AG09309 (cell line): ENCODE measurements at regions not wholly inside any gene's neighbourhood (a gene's known extent, or its start where the extent isn't known, plus 50 kb on each side); places are given as distances from the start of the nearest gene placed in this dataset.

ENCODE experiments used
- DNase-seq: peaks from one replicate; pipeline ENCODE4 v3.0.0-alpha.2; 2010; ENCODE audit warnings: low read depth
- H3K4me3 ChIP-seq: 2 replicates; pipeline ENCODE4 v1.5.1; 2011; ENCODE audit warnings: mild to moderate bottlenecking, low read depth, low read length, moderate library complexity; ENCODE audit not compliant: control insufficient read depth
- TF ChIP-seq, protein P1 (sequence below): IDR thresholded peaks from 2 replicates; pipeline ENCODE4 v1.5.1; 2011; ENCODE audit warnings: mild to moderate bottlenecking, low read depth, low read length, inconsistent platforms; ENCODE audit not compliant: insufficient read depth, control insufficient read depth; ENCODE audit errors: missing control alignments

DNA sequence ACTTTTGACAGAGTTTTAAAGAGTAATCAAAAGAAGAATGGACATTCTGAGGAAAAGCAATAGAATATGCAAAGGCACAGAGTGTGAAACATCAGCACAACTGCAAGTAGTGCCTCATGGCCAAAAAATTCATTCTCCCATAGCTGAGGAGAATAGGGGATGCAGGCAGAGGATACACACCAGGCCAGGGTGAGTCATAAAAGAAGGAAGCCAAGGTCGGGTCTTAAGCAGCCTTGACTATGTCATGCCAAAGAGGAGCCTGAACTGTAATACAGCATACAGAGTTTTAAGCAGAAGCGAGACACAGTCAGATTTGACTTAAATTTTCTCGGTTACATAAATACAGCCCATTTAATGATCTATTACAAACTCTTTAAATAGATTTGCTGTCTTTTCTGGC lies 165.0 kb downstream of the LNPK start:
- no peak overlapping the region for H3K4me3 ChIP-seq
- TF ChIP-seq, protein P1, sequence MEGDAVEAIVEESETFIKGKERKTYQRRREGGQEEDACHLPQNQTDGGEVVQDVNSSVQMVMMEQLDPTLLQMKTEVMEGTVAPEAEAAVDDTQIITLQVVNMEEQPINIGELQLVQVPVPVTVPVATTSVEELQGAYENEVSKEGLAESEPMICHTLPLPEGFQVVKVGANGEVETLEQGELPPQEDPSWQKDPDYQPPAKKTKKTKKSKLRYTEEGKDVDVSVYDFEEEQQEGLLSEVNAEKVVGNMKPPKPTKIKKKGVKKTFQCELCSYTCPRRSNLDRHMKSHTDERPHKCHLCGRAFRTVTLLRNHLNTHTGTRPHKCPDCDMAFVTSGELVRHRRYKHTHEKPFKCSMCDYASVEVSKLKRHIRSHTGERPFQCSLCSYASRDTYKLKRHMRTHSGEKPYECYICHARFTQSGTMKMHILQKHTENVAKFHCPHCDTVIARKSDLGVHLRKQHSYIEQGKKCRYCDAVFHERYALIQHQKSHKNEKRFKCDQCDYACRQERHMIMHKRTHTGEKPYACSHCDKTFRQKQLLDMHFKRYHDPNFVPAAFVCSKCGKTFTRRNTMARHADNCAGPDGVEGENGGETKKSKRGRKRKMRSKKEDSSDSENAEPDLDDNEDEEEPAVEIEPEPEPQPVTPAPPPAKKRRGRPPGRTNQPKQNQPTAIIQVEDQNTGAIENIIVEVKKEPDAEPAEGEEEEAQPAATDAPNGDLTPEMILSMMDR, result no peak
- peak; percentile 67 for DNase-seq

DNA sequence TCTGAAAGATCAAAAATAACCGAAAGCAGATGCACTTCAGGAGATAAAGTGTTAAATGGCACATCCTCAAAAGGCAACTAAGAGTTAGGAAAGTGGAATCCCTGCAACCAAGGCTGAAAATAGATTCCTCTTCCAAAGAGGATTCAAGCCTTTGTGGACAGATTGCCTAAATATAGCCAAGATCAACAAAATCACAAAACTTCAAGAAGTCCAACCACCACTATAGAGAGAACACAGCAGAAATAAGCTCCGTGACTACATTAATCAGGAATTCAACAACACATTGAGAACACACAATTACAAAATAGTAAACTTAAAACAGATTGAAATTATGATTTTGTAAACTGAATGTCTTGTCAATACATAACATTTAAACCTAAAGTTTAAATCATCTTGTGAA lies 165.7 kb downstream of the LNPK start:
- no peak overlapping the region for H3K4me3 ChIP-seq
- TF ChIP-seq, protein P1, result no peak
- DNase-seq, result no peak

DNA sequence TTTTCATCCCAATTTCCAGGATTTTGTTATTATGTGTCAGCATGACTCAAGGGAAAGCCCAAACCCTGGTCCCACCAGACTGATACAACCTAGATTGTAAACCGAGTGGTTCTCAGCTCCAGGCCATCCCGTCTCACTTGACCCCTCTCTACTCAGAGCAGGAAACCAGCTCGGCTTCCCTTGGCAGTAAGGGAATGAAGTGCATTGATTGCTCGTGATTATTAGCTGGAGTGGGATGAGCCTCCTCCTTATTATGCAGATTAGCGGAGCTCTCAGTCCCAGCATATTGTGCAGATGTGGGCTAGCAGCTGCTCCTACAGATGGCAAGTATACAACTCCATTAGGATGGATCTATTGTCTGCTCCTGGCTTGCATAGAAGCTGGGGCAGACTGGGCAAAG lies 167.6 kb downstream of the LNPK start:
- H3K4me3 ChIP-seq, result no peak overlapping the region
- TF ChIP-seq, protein P1, result no peak
- DNase-seq, result no peak

DNA sequence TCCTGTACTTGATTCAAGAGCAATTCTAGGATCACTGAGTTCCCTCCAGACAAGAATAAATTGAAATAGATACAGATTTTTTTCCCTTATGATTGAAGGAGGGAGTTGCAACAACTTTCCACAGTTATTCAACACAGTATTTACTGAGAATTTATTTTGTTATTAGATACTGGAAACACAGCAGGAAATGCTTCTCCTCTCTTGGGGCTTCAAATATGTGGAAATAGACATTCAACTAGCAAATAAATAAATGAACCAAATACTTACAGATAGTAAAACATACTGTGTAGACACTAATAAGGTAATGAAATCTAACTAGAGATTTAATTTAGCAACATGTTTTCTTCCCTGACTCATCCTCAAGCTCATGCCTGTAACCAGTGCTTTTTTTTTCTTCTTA lies 169.2 kb downstream of the LNPK start:
- TF ChIP-seq, protein P1, result no peak
- DNase-seq, result no peak
- no peak overlapping the region for H3K4me3 ChIP-seq

DNA sequence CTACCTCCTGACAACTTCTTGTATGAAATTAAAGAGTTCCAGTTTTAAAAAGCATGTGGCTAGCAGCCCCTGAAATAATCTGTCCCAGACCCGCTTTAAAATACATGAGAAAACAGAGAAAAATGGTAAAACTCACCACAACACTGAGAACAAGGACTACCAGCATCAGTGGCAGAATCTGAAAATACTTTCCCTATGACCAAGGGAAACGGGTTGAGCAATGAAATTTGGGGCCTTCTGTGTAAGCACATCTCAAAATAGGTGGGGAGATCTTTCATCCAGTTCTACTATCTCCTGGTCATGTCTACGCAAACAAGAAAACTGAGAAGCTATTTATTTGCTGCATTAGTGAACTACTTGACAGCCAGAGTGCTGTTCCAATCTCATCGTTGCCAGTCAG lies 172.3 kb downstream of the LNPK start:
- DNase-seq, result no peak
- H3K4me3 ChIP-seq, result no peak overlapping the region
- TF ChIP-seq, protein P1, result no peak

DNA sequence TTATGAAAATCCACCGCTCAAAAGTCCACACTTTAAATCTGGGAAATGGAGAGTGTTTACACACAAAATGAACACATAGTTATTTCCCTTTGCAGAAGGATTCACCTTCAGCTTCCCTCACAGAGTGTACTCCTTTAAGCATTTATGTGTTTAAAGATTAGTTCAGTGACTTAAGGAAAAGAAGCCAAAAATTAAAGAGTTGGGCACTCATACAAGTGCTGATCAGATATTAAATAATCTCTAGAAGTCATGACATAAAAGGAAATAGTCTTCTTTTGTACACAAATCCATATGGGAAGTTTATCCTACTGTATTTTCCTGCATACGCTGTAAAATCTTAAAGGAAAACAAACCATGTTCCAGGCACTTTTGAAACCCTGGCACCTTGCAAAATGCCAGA lies 174.2 kb downstream of the LNPK start:
- DNase-seq, result no peak

More for the DNA sequence above, 174.2 kb downstream of the LNPK start:
- no peak overlapping the region for H3K4me3 ChIP-seq
- TF ChIP-seq, protein P1, result no peak
